KG1 (cell line): ENCODE measurements at regions not wholly inside any gene's neighbourhood (a gene's known extent, or its start where the extent isn't known, plus 50 kb on each side); places are given as distances from the start of the nearest gene placed in this dataset.
"Not testable (repeated sequence)": the region's sequence is repeated elsewhere in the genome, so short reads cannot be mapped to it uniquely, and the experiment has no call there.

Experiments
- DNase-seq: peaks from one replicate; lab custom pipeline; 2025; lab: John Stamatoyannopoulos, UW

GRCh38 chr2:194938066-194938465 lies 719.0 kb upstream of the SLC39A10 start:
- DNase-seq: no peak

DNA sequence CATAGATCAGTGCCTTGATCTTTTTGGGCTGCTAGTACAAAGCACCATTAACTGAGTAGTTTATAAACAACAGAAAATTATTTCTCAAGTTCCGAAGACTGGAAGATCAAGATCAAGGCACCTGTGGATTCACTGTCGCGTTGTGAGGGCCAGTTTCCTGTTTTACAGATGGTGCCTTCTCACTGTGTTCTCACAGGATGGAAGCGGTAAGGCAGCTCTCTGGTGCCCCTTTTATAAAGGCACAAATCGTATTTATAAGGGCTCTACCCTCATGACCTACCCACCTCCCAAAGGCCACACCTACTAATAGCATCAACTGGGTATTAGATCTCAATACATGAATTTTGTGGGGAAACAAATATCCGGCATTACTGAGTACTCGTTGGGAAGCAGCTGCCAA lies 729.5 kb upstream of the SLC39A10 start:
- no peak for DNase-seq

- DNase-seq: no peak
Measured at GRCh38 chr2:194926873-194927272, 730.2 kb upstream of the SLC39A10 start.

- DNase-seq: no peak
Measured at GRCh38 chr2:194925742-194926141, 731.3 kb upstream of the SLC39A10 start.

GRCh38 chr2:194917519-194917918 lies 739.5 kb upstream of the SLC39A10 start:
- no peak for DNase-seq

- no peak for DNase-seq
Measured at GRCh38 chr2:194915485-194915884, 741.5 kb upstream of the SLC39A10 start.

GRCh38 chr2:194907569-194907968 lies 749.5 kb upstream of the SLC39A10 start:
- no peak for DNase-seq

DNA sequence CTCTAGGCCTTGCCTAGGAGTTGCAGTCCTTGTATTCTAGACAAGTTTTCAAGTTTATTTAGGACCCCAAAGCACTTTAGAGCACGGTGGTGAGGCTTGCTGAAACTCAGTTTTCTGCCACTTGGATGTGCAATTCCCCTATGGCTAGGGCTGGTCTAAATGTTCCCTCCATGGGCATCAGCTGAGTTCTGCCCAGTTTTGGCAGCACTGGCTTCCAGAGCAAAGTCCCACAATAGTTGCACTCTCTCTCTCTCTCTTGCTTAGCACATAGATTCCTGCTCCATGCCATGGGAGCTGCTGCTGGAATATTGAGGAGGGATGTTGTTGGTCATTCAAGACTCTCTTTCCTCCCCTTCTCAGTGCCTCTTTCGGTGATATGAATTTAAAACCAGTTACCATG lies 760.2 kb upstream of the SLC39A10 start:
- DNase-seq: no peak

GRCh38 chr2:194883711-194884110 lies 773.3 kb upstream of the SLC39A10 start:
- no peak for DNase-seq

- DNase-seq: no peak
Measured at GRCh38 chr2:194870974-194871535, 786.0 kb upstream of the SLC39A10 start.

- no peak for DNase-seq
Measured at GRCh38 chr2:194867328-194867727, 789.7 kb upstream of the SLC39A10 start.

GRCh38 chr2:194854941-194855340 lies 802.1 kb upstream of the SLC39A10 start:
- no peak for DNase-seq

DNA sequence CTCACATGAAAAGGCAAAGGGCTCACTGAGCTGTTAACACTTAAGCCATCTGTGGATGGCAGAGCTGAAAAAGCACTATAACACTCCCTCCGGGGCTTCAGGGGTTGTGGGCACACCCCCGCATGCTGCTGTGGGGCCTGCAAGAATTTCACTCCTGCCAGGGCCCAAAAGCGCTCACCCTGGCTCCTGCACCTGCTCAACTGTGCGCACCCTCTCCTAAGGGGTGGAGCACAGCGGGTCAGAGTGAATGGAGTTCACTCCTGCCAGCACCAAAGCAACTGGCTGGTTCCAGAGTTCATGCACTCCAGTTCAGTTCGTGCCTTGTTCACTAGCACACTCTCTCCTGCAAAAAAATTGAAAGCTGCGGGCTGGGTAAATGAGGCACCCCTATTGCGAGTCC lies 814.2 kb upstream of the SLC39A10 start:
- DNase-seq: no peak

GRCh38 chr2:194834371-194834770 lies 822.7 kb upstream of the SLC39A10 start:
- DNase-seq: not testable (repeated sequence)

- no peak for DNase-seq
Measured at GRCh38 chr2:194826241-194826640, 830.8 kb upstream of the SLC39A10 start.

- DNase-seq: no peak
Measured at GRCh38 chr2:194824450-194824849, 832.6 kb upstream of the SLC39A10 start.

DNA sequence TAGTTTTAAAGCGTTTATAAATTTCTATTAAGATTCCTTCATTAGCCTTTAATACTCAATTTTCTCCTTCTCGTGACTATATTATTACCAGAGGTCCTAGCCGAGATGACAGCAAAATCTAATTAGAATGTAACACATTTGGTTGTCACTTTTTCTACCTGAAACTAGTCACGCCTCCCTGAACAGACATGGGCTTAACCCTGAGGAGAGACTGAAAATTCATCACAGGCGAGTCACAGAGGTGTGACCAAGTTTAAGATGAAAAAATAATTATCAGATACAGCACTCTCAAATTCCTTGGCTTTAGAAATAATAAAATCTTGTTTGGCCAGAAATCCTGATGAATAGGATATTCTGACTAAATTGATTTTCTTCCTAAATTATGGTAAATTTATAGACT lies 834.4 kb upstream of the SLC39A10 start:
- DNase-seq: no peak

GRCh38 chr2:194822097-194822496 lies 834.9 kb upstream of the SLC39A10 start:
- DNase-seq: no peak

GRCh38 chr2:194819367-194819766 lies 837.7 kb upstream of the SLC39A10 start:
- peak; percentile 5 for DNase-seq

DNA sequence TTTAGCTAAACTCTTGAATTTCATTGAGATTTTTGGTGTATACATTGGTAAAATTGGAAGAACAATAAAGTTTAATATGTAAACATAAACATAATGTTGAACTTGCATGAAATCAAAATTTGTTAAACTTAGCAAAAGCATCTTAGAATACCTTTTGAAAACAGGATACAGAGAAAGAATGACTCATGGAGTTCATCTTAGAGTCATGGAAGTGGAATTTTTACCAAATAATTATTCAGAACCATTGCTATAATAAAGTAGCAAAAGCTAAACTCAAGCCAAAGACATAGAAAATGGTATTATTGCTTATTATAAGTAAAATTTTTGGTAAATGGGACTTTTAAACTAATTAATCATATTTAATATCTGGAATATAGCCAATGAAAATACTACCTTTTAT lies 841.6 kb upstream of the SLC39A10 start:
- DNase-seq: no peak

GRCh38 chr2:194802589-194802988 lies 854.4 kb upstream of the SLC39A10 start:
- no peak for DNase-seq

GRCh38 chr2:194787071-194787470 lies 870.0 kb upstream of the SLC39A10 start:
- DNase-seq: not testable (repeated sequence)

DNA sequence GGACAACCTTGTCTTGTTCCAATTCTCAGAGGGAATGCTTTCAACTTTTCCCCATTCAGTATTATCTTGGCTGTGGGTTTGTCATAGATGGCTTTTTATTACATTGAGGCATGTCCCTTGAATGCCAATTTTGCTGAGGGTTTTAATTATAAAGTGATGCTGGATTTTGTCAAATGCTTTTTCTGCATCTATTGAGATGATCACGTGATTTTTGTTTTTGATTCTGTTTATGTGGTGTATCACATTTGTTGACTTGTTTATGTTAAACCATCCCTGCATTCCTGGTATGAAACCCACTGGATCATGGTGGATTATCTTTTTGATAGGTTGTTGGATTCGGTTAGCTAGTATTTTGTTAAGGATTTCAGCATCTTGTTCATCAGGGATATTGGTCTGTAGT lies 885.6 kb upstream of the SLC39A10 start:
- not testable (repeated sequence) for DNase-seq

- no peak for DNase-seq
Measured at GRCh38 chr2:194769030-194769429, 888.0 kb upstream of the SLC39A10 start.

DNA sequence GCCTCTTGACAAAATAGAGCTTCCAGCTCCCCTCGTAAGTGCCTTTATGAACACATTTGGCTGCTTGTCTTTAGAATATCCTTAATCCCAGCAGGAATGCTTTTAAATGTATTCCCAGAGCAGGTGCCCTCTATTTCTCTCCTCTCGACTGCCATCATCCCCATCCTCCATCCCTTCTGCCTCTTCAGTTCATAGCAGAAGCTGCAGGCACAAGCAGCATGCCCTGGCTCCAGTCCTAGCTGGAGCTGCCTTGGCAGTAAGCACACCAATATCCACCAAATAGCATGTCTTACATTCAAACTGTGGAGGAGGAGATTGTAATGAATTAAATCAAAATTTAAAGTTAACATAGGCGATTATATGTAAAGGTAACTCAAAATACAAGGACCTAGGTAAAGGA lies 891.3 kb upstream of the SLC39A10 start:
- no peak for DNase-seq
